Inflammatory macrophage (primary cell): ENCODE measurements at regions not wholly inside any gene's neighbourhood (a gene's known extent, or its start where the extent isn't known, plus 50 kb on each side); places are given as distances from the start of the nearest gene placed in this dataset.
A peak's percentile ranks its signal among the peaks of the same experiment; 100 is the strongest.
"Not testable (repeated sequence)": the region's sequence is repeated elsewhere in the genome, so short reads cannot be mapped to it uniquely, and the experiment has no call there.

Experiments
- DNase-seq, 2 donors: peaks; one replicate each; pipeline ENCODE4 v3.0.0-alpha.2; 2020 to 2022

GRCh38 chr6:27112974-27113373 is 134.5 kb upstream of the PRSS16 start:
- no peak for DNase-seq

GRCh38 chr6:27119329-27119728 is 128.2 kb upstream of the PRSS16 start:
- DNase-seq, result no peak

- DNase-seq, result no peak
These were observed 127.7 kb upstream of the PRSS16 start for GRCh38 chr6:27119761-27120160.

GRCh38 chr6:27121640-27122039 is 125.9 kb upstream of the PRSS16 start:
- DNase-seq, result no peak

- DNase-seq, result no peak
These were observed 123.2 kb upstream of the PRSS16 start for GRCh38 chr6:27124252-27124657.

- DNase-seq, result no peak
These were observed 121.3 kb upstream of the PRSS16 start for GRCh38 chr6:27126046-27126814.

- peak; percentile 94 to 96 for DNase-seq
These were observed 120.5 kb upstream of the PRSS16 start for GRCh38 chr6:27126815-27127537.

GRCh38 chr6:27127874-27128273 is 119.6 kb upstream of the PRSS16 start:
- not testable (repeated sequence) for DNase-seq

- no peak for DNase-seq
These were observed 119.0 kb upstream of the PRSS16 start for GRCh38 chr6:27128311-27129094.

GRCh38 chr6:27129095-27129815 is 118.2 kb upstream of the PRSS16 start:
- DNase-seq, result no peak

GRCh38 chr6:27129917-27130316 is 117.6 kb upstream of the PRSS16 start:
- no peak for DNase-seq

- no peak for DNase-seq
These were observed 116.7 kb upstream of the PRSS16 start for GRCh38 chr6:27130668-27131428.

- not testable (repeated sequence) for DNase-seq
These were observed 115.3 kb upstream of the PRSS16 start for GRCh38 chr6:27132282-27132531.

GRCh38 chr6:27132532-27133280 is 114.8 kb upstream of the PRSS16 start:
- DNase-seq, result peak; percentile 97 to 100

- DNase-seq, result peak; percentile 64 to 71
These were observed 113.9 kb upstream of the PRSS16 start for GRCh38 chr6:27133281-27134227.

GRCh38 chr6:27135087-27135657 is 112.3 kb upstream of the PRSS16 start:
- no peak for DNase-seq

- no peak for DNase-seq
These were observed 111.3 kb upstream of the PRSS16 start for GRCh38 chr6:27136077-27136644.

GRCh38 chr6:27136978-27137814 is 110.3 kb upstream of the PRSS16 start:
- DNase-seq, result peak; percentile 25 to 50
